Chondrocyte (in vitro differentiated cells): ENCODE measurements at regions not wholly inside any gene's neighbourhood (a gene's known extent, or its start where the extent isn't known, plus 50 kb on each side); places are given as distances from the start of the nearest gene placed in this dataset.
"Not testable (repeated sequence)": the region's sequence is repeated elsewhere in the genome, so short reads cannot be mapped to it uniquely, and the experiment has no call there.

Experiments
- DNase-seq: peaks from one replicate; pipeline ENCODE4 v3.0.0; 2021; ENCODE audit warnings: mixed read lengths, low spot score
- H3K27ac Mint-ChIP-seq: one replicate; pipeline ENCODE4 v1.8.0; 2021; ENCODE audit warnings: mild to moderate bottlenecking, moderate library complexity, mixed read lengths; ENCODE audit not compliant: unreplicated experiment
- H3K27me3 Mint-ChIP-seq: 2 replicates; pipeline ENCODE4 v1.8.0; 2021; ENCODE audit warnings: low read depth, mixed read lengths
- H3K36me3 Mint-ChIP-seq: 2 replicates; pipeline ENCODE4 v1.8.0; 2021; ENCODE audit warnings: low read depth, mixed read lengths
- H3K4me1 Mint-ChIP-seq: 2 replicates; pipeline ENCODE4 v1.8.0; 2021; ENCODE audit warnings: low read depth, mild to moderate bottlenecking, mixed read lengths
- H3K4me3 Mint-ChIP-seq: one replicate; pipeline ENCODE4 v1.8.0; 2021; ENCODE audit warnings: mild to moderate bottlenecking, moderate library complexity, mixed read lengths; ENCODE audit not compliant: unreplicated experiment
- H3K9me3 Mint-ChIP-seq: 2 replicates; pipeline ENCODE4 v1.8.0; 2021; ENCODE audit warnings: low read depth, mixed read lengths
- TF ChIP-seq, protein P1 (sequence below): fragments of 200-600 bp; sonication (generic); IDR thresholded peaks from 2 replicates; pipeline ENCODE4 v1.5.0; 2021; ENCODE audit warnings: antibody characterized with exemption, mild to moderate bottlenecking, moderate library complexity

- Mint-ChIP-seq H3K9me3 (peaks cover 4% of the 10 kb centered on the region), H3K27me3 (peaks cover 5% of the 10 kb centered on the region), H3K36me3 (no peaks in the 10 kb centered on the region), H3K4me3 (no peak overlapping the region), H3K27ac (no peak overlapping the region), H3K4me1 (no peaks in the 10 kb centered on the region)
- TF ChIP-seq, protein P1, sequence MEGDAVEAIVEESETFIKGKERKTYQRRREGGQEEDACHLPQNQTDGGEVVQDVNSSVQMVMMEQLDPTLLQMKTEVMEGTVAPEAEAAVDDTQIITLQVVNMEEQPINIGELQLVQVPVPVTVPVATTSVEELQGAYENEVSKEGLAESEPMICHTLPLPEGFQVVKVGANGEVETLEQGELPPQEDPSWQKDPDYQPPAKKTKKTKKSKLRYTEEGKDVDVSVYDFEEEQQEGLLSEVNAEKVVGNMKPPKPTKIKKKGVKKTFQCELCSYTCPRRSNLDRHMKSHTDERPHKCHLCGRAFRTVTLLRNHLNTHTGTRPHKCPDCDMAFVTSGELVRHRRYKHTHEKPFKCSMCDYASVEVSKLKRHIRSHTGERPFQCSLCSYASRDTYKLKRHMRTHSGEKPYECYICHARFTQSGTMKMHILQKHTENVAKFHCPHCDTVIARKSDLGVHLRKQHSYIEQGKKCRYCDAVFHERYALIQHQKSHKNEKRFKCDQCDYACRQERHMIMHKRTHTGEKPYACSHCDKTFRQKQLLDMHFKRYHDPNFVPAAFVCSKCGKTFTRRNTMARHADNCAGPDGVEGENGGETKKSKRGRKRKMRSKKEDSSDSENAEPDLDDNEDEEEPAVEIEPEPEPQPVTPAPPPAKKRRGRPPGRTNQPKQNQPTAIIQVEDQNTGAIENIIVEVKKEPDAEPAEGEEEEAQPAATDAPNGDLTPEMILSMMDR = no peak
- DNase-seq = no peak
These were observed 287.6 kb downstream of the SOCS6 start for GRCh38 chr18:70576276-70577022.

- not testable (repeated sequence) for DNase-seq, H3K4me3 Mint-ChIP-seq, H3K4me1 Mint-ChIP-seq, H3K9me3 Mint-ChIP-seq, H3K36me3 Mint-ChIP-seq, H3K27me3 Mint-ChIP-seq, H3K27ac Mint-ChIP-seq
These were observed 286.1 kb downstream of the SOCS6 start for GRCh38 chr18:70574951-70575350.

DNA sequence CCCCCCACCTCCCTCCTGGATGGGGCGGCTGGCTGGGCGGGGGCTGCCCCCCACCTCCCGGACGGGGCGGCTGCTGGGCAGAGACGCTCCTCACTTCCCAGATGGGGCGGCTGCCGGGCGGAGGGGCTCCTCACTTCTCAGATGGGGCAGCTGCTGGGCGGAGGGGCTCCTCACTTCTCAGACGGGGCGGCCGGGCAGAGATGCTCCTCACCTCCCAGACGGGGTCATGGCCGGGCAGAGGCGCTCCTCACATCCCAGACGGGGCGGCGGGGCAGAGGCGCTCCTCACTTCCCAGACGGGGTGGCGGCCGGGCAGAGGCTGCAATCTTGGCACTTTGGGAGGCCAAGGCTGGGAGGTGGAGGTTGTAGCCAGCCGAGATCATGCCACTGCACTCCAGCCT, 280.8 kb downstream of the SOCS6 start:
- not testable (repeated sequence) for H3K4me3 Mint-ChIP-seq, DNase-seq, H3K4me1 Mint-ChIP-seq, H3K27me3 Mint-ChIP-seq, H3K36me3 Mint-ChIP-seq, H3K27ac Mint-ChIP-seq, H3K9me3 Mint-ChIP-seq

GRCh38 chr18:70559446-70559845, 270.6 kb downstream of the SOCS6 start:
- H3K36me3 Mint-ChIP-seq = no peaks in the 10 kb centered on the region
- H3K9me3 Mint-ChIP-seq = no peaks in the 10 kb centered on the region
- no peaks in the 10 kb centered on the region for H3K4me1 Mint-ChIP-seq
- no peak for DNase-seq
- no peak overlapping the region for H3K4me3 Mint-ChIP-seq
- peaks cover 21% of the 10 kb centered on the region for H3K27me3 Mint-ChIP-seq
- no peak overlapping the region for H3K27ac Mint-ChIP-seq
- TF ChIP-seq, protein P1 = no peak

DNA sequence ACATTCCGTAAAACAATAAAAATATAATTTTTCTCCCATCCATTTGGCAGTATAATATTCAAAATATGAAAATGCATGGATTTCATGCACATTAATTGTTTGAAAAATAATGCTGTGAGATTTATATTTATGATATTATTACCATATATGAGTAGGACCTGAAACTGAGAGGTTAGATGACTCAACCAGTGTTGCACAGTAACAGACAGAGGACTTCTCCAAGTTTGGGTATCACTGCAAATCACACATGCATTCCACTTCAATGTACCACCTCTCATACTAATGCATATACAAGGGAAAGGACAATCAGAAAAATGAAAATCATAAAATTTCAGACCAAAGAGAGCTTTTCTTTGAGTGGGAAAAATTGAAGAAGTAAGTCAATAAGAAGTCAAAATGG, 269.5 kb downstream of the SOCS6 start:
- TF ChIP-seq, protein P1 = no peak
- H3K27me3 Mint-ChIP-seq = peaks cover 21% of the 10 kb centered on the region
- no peak overlapping the region for H3K27ac Mint-ChIP-seq
- no peak overlapping the region for H3K4me3 Mint-ChIP-seq
- H3K4me1 Mint-ChIP-seq = no peaks in the 10 kb centered on the region
- no peaks in the 10 kb centered on the region for H3K36me3 Mint-ChIP-seq
- no peak for DNase-seq
- no peaks in the 10 kb centered on the region for H3K9me3 Mint-ChIP-seq

GRCh38 chr18:70554854-70555445, 266.1 kb downstream of the SOCS6 start:
- TF ChIP-seq, protein P1 = no peak
- no peaks in the 10 kb centered on the region for H3K4me1 Mint-ChIP-seq
- peaks cover 21% of the 10 kb centered on the region for H3K27me3 Mint-ChIP-seq
- H3K27ac Mint-ChIP-seq = no peak overlapping the region
- no peak for DNase-seq
- no peaks in the 10 kb centered on the region for H3K36me3 Mint-ChIP-seq
- H3K4me3 Mint-ChIP-seq = no peak overlapping the region
- H3K9me3 Mint-ChIP-seq = no peaks in the 10 kb centered on the region
